Heart left ventricle (tissue), 16 donors: ENCODE measurements at regions not wholly inside any gene's neighbourhood (a gene's known extent, or its start where the extent isn't known, plus 50 kb on each side); places are given as distances from the start of the nearest gene placed in this dataset.

ENCODE experiments used
- ATAC-seq, 4 donors: fragments of 200-7000 bp; cut with Tn5 transposase; one replicate each; pipeline ENCODE4 v1.9.1; 2020 to 2022; ENCODE audit warnings: moderate library complexity in 4 of 4, mild to moderate bottlenecking in 3 of 4, moderate number of reproducible peaks in 1 of 4
- DNase-seq, 5 donors: peaks; one replicate each; pipeline ENCODE4 v3.0.0-alpha.2; 2020
- H3K27ac ChIP-seq, 12 donors: fragments of 200-600 bp; sonication (generic) in 4 of 12; one replicate each; pipeline versions ENCODE4 v1.5.0 to v1.8.0; 2016 to 2022; ENCODE audit warnings: mild to moderate bottlenecking in 2 of 12
- H3K27me3 ChIP-seq, 9 donors: fragments of 200-600 bp; sonication (generic) in 2 of 9; one replicate each; pipeline versions ENCODE4 v1.5.1 to v1.8.0; 2016 to 2022; ENCODE audit warnings: mild to moderate bottlenecking in 3 of 9
- H3K36me3 ChIP-seq, 9 donors: fragments of 200-600 bp; sonication (generic) in 2 of 9; one replicate each; pipeline versions ENCODE4 v1.5.0 to v1.8.0; 2018 to 2022; ENCODE audit warnings: mild to moderate bottlenecking in 2 of 9
- H3K4me1 ChIP-seq, 12 donors: fragments of 200-600 bp; sonication (generic) in 4 of 12; one replicate each; pipeline versions ENCODE4 v1.5.0 to v1.8.0; 2016 to 2022; ENCODE audit warnings: mild to moderate bottlenecking in 3 of 12
- H3K4me3 ChIP-seq, 12 donors: fragments of 200-600 bp; sonication (generic) in 4 of 12; one replicate each; pipeline versions ENCODE4 v1.5.0 to v1.8.0; 2017 to 2022; ENCODE audit warnings: mild to moderate bottlenecking in 9 of 12, moderate library complexity in 4 of 12
- H3K9me3 ChIP-seq, 12 donors: fragments of 200-600 bp; sonication (generic) in 4 of 12; one replicate each; pipeline versions ENCODE4 v1.5.0 to v1.8.0; 2016 to 2022; ENCODE audit warnings: mild to moderate bottlenecking in 1 of 12
- CTCF ChIP-seq, 12 donors: fragments of 200-600 bp; sonication (generic) in 4 of 12; IDR thresholded peaks; one replicate each; pipeline versions ENCODE4 v1.5.0 to v1.8.0; 2018 to 2022; ENCODE audit warnings: antibody characterized with exemption in 12 of 12, mild to moderate bottlenecking in 5 of 12
- POLR2A ChIP-seq, 2 donors: fragments of 450-650 bp; IDR thresholded peaks; one replicate each; pipeline ENCODE4 v1.6.1; 2017; ENCODE audit warnings: antibody characterized with exemption in 2 of 2, mild to moderate bottlenecking in 2 of 2, moderate library complexity in 2 of 2
- WGBS, 4 donors: extraction: QIAGEN DNeasy Blood & Tissue Kit in 2 of 4; methylation state at CpG; one replicate each; pipeline versions ENCODE4 v1.1.5 to v1.1.7; 2013 to 2018; 5-methylcytosine and 5-hydroxymethylcytosine counted together
- intact Hi-C, 10 donors: fragments of 100-400 bp; cut with DNase I; formaldehyde crosslinking; loops; one replicate each; pipeline versions ENCODE4 v1.11.1 to v1.14.2; 2022
- donor health status: ischemic (EF 13 %, LVEDD 7.1; RV severe dilation, severe dysfunction).
- donor health status: healthy with polysubstance abuse.
- donor health status: DM: no; HTN: yes; CAD: no.
- donor health status: DM: no; HTN: no; CAD: no.
- donor health status: ischemic (EF 25% LVEDD 6.9; RV normal size, moderate dysfunction).
- donor health status: ischemic (EF 25% LVEDD 5.7; RV mildly dilated, moderate dysfunction).
- donor health status: healthy.
- donor health status: DM: yes; HTN: yes; CAD: no.
- donor health status: ischemic (EF 35%, LVEDD 5.7; RV mildly dilated, moderate dysfunction).
- donor health status: nonischemic (EF 11% LVEDD 7.7; RV severe dilation, severe dysfunction).
- donor health status: DM: yes; HTN: yes; CAD: no.
- donor health status: PGD.
- donor health status: ischemic (EF 29% LVEDD 5.4; RV normal size, mild dysfunction).
- donor health status: nonischemic (EF 23%, LVEDD 6.1; RV moderate dilation, normal function).

GRCh38 chr1:222047366-222047765, 305.5 kb upstream of the DUSP10 start:
- TF ChIP-seq CTCF (IDR thresholded peaks at IDR 0.05), result no peak
- TF ChIP-seq POLR2A (IDR thresholded peaks at IDR 0.05), result no peak
- ATAC-seq (no peak), DNase-seq (no peak)
- intact Hi-C loops, result loop anchor here in 1 of 10 donors (10.0 kb wide), 1 partner anchor 303 kb away; the partner anchor contains the start of gene DUSP10
- no peaks in the 10 kb centered on the region for H3K27me3 ChIP-seq
- no peak overlapping the region for H3K27ac ChIP-seq
- no peak overlapping the region for H3K4me3 ChIP-seq
- H3K4me1 ChIP-seq, result peaks cover 0 to 20% (median 11%) of the 10 kb centered on the region in 12 donors
- H3K9me3 ChIP-seq, result no peaks in the 10 kb centered on the region
- H3K36me3 ChIP-seq, result no peaks in the 10 kb centered on the region
- 45 to 63% (median 54%) methylated on average over 3 of the region's 3 CpGs for whole genome bisulfite sequencing, 4 donors

- no peak for DNase-seq
- TF ChIP-seq POLR2A (IDR thresholded peaks at IDR 0.05) (no peak), CTCF (IDR thresholded peaks at IDR 0.05) (no peak)
- H3K4me3 ChIP-seq, result no peak overlapping the region
- no peaks in the 10 kb centered on the region for H3K27me3 ChIP-seq
- WGBS, 4 donors, result 55 to 67% (median 58%) methylated on average over 3 of the region's 3 CpGs
- peaks cover 0 to 20% (median 11%) of the 10 kb centered on the region in 12 donors for H3K4me1 ChIP-seq
- ATAC-seq, result no peak
- no peak overlapping the region for H3K27ac ChIP-seq
- intact Hi-C loops, result loop anchor here in 1 of 10 donors (10.0 kb wide), 1 partner anchor 302 kb away; the partner anchor contains the start of gene DUSP10
- no peaks in the 10 kb centered on the region for H3K9me3 ChIP-seq
- H3K36me3 ChIP-seq, result no peaks in the 10 kb centered on the region
Measured at GRCh38 chr1:222046684-222047263, 304.9 kb upstream of the DUSP10 start.

GRCh38 chr1:222045786-222046185, 303.9 kb upstream of the DUSP10 start:
- TF ChIP-seq POLR2A (IDR thresholded peaks at IDR 0.05), result no peak
- no peak for TF ChIP-seq CTCF (IDR thresholded peaks at IDR 0.05)
- DNase-seq (no peak), ATAC-seq (no peak)
- Histone ChIP-seq H3K36me3 (no peaks in the 10 kb centered on the region), H3K27me3 (no peaks in the 10 kb centered on the region), H3K4me1 (peaks cover 0 to 21% (median 11%) of the 10 kb centered on the region in 12 donors), H3K27ac (no peak overlapping the region), H3K4me3 (no peak overlapping the region), H3K9me3 (no peaks in the 10 kb centered on the region)
- WGBS, 4 donors, result 84 to 92% (median 86%) methylated on average over 3 of the region's 3 CpGs
- intact Hi-C loops, result loop anchor here in 1 of 10 donors (10.0 kb wide), 1 partner anchor 301 kb away; the partner anchor contains the start of gene DUSP10

- DNase-seq (no peak), ATAC-seq (no peak)
- Histone ChIP-seq H3K27ac (peak overlapping the region in 1 of 12 donors; percentile 78), H3K36me3 (no peaks in the 10 kb centered on the region), H3K4me1 (peaks cover 0 to 26% (median 11%) of the 10 kb centered on the region in 12 donors), H3K9me3 (no peaks in the 10 kb centered on the region), H3K27me3 (no peaks in the 10 kb centered on the region), H3K4me3 (no peak overlapping the region)
- 84 to 87% (median 86%) methylated on average over 3 of the region's 3 CpGs for WGBS, 4 donors
- no peak for TF ChIP-seq POLR2A (IDR thresholded peaks at IDR 0.05)
- no peak for TF ChIP-seq CTCF (IDR thresholded peaks at IDR 0.05)
- intact Hi-C loops, result loop anchor here in 1 of 10 donors (10.0 kb wide), 1 partner anchor 300 kb away; the partner anchor contains the start of gene DUSP10
Measured at GRCh38 chr1:222045236-222045635, 303.3 kb upstream of the DUSP10 start.
